Ovary (tissue), 3 donors: ENCODE measurements at regions not wholly inside any gene's neighbourhood (a gene's known extent, or its start where the extent isn't known, plus 50 kb on each side); places are given as distances from the start of the nearest gene placed in this dataset.

Experiments
- CTCF ChIP-seq, 3 donors: fragments of 450-650 bp in 2 of 3; fragments of 200-600 bp in 1 of 3; IDR thresholded peaks; one replicate each; pipeline versions ENCODE4 v1.5.1 to v1.8.0; 2016 to 2022; ENCODE audit warnings: antibody characterized with exemption in 3 of 3, mild to moderate bottlenecking in 1 of 3
- EP300 ChIP-seq: sonication (generic); formaldehyde crosslinking; IDR thresholded peaks from one replicate; pipeline ENCODE4 v1.6.1; 2017; ENCODE audit warnings: antibody characterized with exemption
- POLR2A ChIP-seq: fragments of 450-650 bp; IDR thresholded peaks from one replicate; pipeline ENCODE4 v1.6.1; 2017; ENCODE audit warnings: antibody characterized with exemption, mild to moderate bottlenecking, moderate library complexity
- donor health status: DM: no; HTN: no; CAD: no.

- TF ChIP-seq POLR2A = no peak
- TF ChIP-seq CTCF (IDR thresholded peaks at IDR 0.05) = no peak
- TF ChIP-seq EP300 = no peak
Measured at GRCh38 chr15:101554115-101554915, 64.8 kb upstream of the PCSK6 start.
